ENCODE measurements at regions not wholly inside any gene's neighbourhood (a gene's known extent, or its start where the extent isn't known, plus 50 kb on each side); places are given as distances from the start of the nearest gene placed in this dataset.
"Not testable (repeated sequence)": the region's sequence is repeated elsewhere in the genome, so short reads cannot be mapped to it uniquely, and the experiment has no call there.

DNA sequence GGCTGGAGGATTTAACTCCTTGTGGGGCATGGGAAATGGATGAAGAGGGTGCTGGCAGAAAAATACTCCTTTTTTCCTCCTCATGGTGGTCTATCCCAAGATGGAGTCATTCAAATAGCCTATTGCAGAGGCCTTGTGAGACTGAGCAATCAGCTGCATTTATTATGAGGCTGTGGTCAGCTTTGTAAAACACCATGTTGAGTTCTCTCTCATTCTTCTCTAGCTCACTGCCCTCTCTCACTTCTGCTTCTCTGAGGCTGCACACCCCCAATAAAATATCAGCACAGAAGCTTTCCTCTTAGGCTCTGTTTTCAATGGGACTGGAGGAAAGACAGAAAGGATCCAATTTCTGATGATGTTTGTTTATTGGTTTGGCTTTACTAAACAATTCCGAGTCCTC lies 467.1 kb downstream of the ADCYAP1 start:
- Histone ChIP-seq H3K4me2 (ENCODE audit: insufficient read depth, low read length) (no peak overlapping the region), H3K9me3 (ENCODE audit: low read depth, low read length) (no peaks in the 10 kb centered on the region), H3K27me3 (ENCODE audit: insufficient read depth, low read length) (no peaks in the 10 kb centered on the region), H3K4me3 (ENCODE audit: insufficient read depth, low read length) (no peak overlapping the region), H3K27ac (ENCODE audit: low read depth, low read length) (no peak overlapping the region), H4K20me1 (ENCODE audit: insufficient read depth, low read length) (no peaks in the 10 kb centered on the region), H3K4me1 (ENCODE audit: insufficient read depth, low read length) (no peaks in the 10 kb centered on the region), H3K36me3 (ENCODE audit: insufficient read depth, low read length) (no peaks in the 10 kb centered on the region), H2AFZ (ENCODE audit: low read length) (no peak overlapping the region), H3K79me2 (ENCODE audit: insufficient read depth, low read length) (no peaks in the 10 kb centered on the region)
- DNase-seq (ENCODE audit: insufficient read length, low spot score, missing footprints), result no peak
- TF ChIP-seq, protein P1, sequence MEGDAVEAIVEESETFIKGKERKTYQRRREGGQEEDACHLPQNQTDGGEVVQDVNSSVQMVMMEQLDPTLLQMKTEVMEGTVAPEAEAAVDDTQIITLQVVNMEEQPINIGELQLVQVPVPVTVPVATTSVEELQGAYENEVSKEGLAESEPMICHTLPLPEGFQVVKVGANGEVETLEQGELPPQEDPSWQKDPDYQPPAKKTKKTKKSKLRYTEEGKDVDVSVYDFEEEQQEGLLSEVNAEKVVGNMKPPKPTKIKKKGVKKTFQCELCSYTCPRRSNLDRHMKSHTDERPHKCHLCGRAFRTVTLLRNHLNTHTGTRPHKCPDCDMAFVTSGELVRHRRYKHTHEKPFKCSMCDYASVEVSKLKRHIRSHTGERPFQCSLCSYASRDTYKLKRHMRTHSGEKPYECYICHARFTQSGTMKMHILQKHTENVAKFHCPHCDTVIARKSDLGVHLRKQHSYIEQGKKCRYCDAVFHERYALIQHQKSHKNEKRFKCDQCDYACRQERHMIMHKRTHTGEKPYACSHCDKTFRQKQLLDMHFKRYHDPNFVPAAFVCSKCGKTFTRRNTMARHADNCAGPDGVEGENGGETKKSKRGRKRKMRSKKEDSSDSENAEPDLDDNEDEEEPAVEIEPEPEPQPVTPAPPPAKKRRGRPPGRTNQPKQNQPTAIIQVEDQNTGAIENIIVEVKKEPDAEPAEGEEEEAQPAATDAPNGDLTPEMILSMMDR (IDR thresholded peaks at IDR 0.05; ENCODE audit: extremely low read depth, low read depth, low read length), result no peak

DNA sequence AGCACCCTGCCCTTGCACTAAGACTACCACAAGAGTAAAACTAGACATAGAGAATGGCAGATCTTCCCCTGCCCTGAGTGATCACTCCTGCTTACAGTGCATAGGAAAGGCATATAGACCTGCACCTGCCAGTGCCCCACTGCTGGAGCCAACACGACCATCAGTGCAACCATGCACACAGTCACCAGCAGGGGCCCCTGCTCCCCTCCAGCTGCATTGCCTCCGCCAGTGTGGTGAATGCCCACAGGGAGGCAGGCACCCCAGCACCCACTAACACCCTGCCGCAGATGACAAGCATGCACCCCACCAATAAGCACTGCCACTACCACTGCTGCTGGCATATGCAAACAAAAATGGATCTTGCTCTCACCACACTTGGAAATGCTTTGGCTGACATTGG lies 478.8 kb downstream of the ADCYAP1 start:
- Histone ChIP-seq H3K9me3 (ENCODE audit: low read depth, low read length) (peaks cover 2% of the 10 kb centered on the region), H3K27ac (ENCODE audit: low read depth, low read length) (no peak overlapping the region), H3K4me2 (ENCODE audit: insufficient read depth, low read length) (no peak overlapping the region), H3K4me3 (ENCODE audit: insufficient read depth, low read length) (no peak overlapping the region), H3K79me2 (ENCODE audit: insufficient read depth, low read length) (no peaks in the 10 kb centered on the region), H4K20me1 (ENCODE audit: insufficient read depth, low read length) (no peaks in the 10 kb centered on the region), H2AFZ (ENCODE audit: low read length) (no peak overlapping the region), H3K4me1 (ENCODE audit: insufficient read depth, low read length) (no peaks in the 10 kb centered on the region), H3K27me3 (ENCODE audit: insufficient read depth, low read length) (no peaks in the 10 kb centered on the region), H3K36me3 (ENCODE audit: insufficient read depth, low read length) (no peaks in the 10 kb centered on the region)
- DNase-seq (ENCODE audit: insufficient read length, low spot score, missing footprints), result no peak
- TF ChIP-seq, protein P1 (IDR thresholded peaks at IDR 0.05; ENCODE audit: extremely low read depth, low read depth, low read length), result no peak

GRCh38 chr18:1388468-1388867 lies 483.8 kb downstream of the ADCYAP1 start:
- DNase-seq (ENCODE audit: insufficient read length, low spot score, missing footprints); H2AFZ ChIP-seq (ENCODE audit: low read length); H3K4me2 ChIP-seq (ENCODE audit: insufficient read depth, low read length); H4K20me1 ChIP-seq (ENCODE audit: insufficient read depth, low read length); H3K4me1 ChIP-seq (ENCODE audit: insufficient read depth, low read length); H3K27ac ChIP-seq (ENCODE audit: low read depth, low read length); H3K79me2 ChIP-seq (ENCODE audit: insufficient read depth, low read length); H3K9me3 ChIP-seq (ENCODE audit: low read depth, low read length); H3K27me3 ChIP-seq (ENCODE audit: insufficient read depth, low read length); H3K4me3 ChIP-seq (ENCODE audit: insufficient read depth, low read length); H3K36me3 ChIP-seq (ENCODE audit: insufficient read depth, low read length): not testable (repeated sequence)

GRCh38 chr18:1392046-1392445 lies 487.4 kb downstream of the ADCYAP1 start:
- Histone ChIP-seq H4K20me1 (ENCODE audit: insufficient read depth, low read length) (no peaks in the 10 kb centered on the region), H3K79me2 (ENCODE audit: insufficient read depth, low read length) (no peaks in the 10 kb centered on the region), H3K4me1 (ENCODE audit: insufficient read depth, low read length) (no peaks in the 10 kb centered on the region), H3K4me2 (ENCODE audit: insufficient read depth, low read length) (no peak overlapping the region), H3K27ac (ENCODE audit: low read depth, low read length) (no peak overlapping the region), H3K27me3 (ENCODE audit: insufficient read depth, low read length) (no peaks in the 10 kb centered on the region), H2AFZ (ENCODE audit: low read length) (no peak overlapping the region), H3K36me3 (ENCODE audit: insufficient read depth, low read length) (no peaks in the 10 kb centered on the region), H3K9me3 (ENCODE audit: low read depth, low read length) (peaks cover 3% of the 10 kb centered on the region), H3K4me3 (ENCODE audit: insufficient read depth, low read length) (no peak overlapping the region)
- DNase-seq (ENCODE audit: insufficient read length, low spot score, missing footprints), result no peak
- TF ChIP-seq, protein P1 (IDR thresholded peaks at IDR 0.05; ENCODE audit: extremely low read depth, low read depth, low read length), result no peak

All from osteoblast (primary cell).